ENCODE measurements at regions not wholly inside any gene's neighbourhood (a gene's known extent, or its start where the extent isn't known, plus 50 kb on each side); places are given as distances from the start of the nearest gene placed in this dataset.

GRCh38 chr4:56757821-56758411, 63.6 kb downstream of the SPINK2 start:
- peak overlapping the region; percentile 80 to 83 for H3K4me3 Mint-ChIP-seq
- no peaks in the 10 kb centered on the region for H3K36me3 Mint-ChIP-seq
- H3K4me1 Mint-ChIP-seq = peaks cover 22 to 43% of the 10 kb centered on the region in 2 donors
- DNase-seq (peak; percentile 74), ATAC-seq (replicated peaks) (peak; percentile 97 to 99)
- no peaks in the 10 kb centered on the region for H3K9me3 Mint-ChIP-seq
- peak overlapping the region; percentile 98 for H3K27ac Mint-ChIP-seq
- H3K27me3 Mint-ChIP-seq = no peaks in the 10 kb centered on the region

- no peak for DNase-seq
These were observed 64.2 kb downstream of the SPINK2 start for GRCh38 chr4:56757261-56757746.

GRCh38 chr4:56755901-56756300, 65.6 kb downstream of the SPINK2 start:
- H3K27me3 Mint-ChIP-seq = no peaks in the 10 kb centered on the region
- no peaks in the 10 kb centered on the region for H3K36me3 Mint-ChIP-seq
- ATAC-seq (replicated peaks) (no peak), DNase-seq (no peak)
- H3K4me1 Mint-ChIP-seq = peaks cover 19 to 42% of the 10 kb centered on the region in 2 donors
- H3K4me3 Mint-ChIP-seq = no peak overlapping the region
- peak overlapping the region; percentile 15 for H3K27ac Mint-ChIP-seq
- no peaks in the 10 kb centered on the region for H3K9me3 Mint-ChIP-seq

More at GRCh38 chr4:56757261-56757746, 64.2 kb downstream of the SPINK2 start:
- H3K27me3 Mint-ChIP-seq = no peaks in the 10 kb centered on the region
- peak overlapping the region; percentile 98 for H3K27ac Mint-ChIP-seq
- ATAC-seq (replicated peaks) = peak; percentile 61 to 65
- no peaks in the 10 kb centered on the region for H3K9me3 Mint-ChIP-seq
- peaks cover 19 to 42% of the 10 kb centered on the region in 2 donors for H3K4me1 Mint-ChIP-seq
- no peaks in the 10 kb centered on the region for H3K36me3 Mint-ChIP-seq
- H3K4me3 Mint-ChIP-seq = peak overlapping the region in 1 of 2 donors; percentile 83

GRCh38 chr4:56752985-56753384, 68.5 kb downstream of the SPINK2 start:
- no peak for ATAC-seq (replicated peaks)
- no peak overlapping the region for H3K4me3 Mint-ChIP-seq
- no peak overlapping the region for H3K27ac Mint-ChIP-seq
- H3K9me3 Mint-ChIP-seq = peaks cover 2 to 4% of the 10 kb centered on the region in 2 donors
- no peaks in the 10 kb centered on the region for H3K36me3 Mint-ChIP-seq
- DNase-seq = no peak
- peaks cover 11 to 18% of the 10 kb centered on the region in 2 donors for H3K4me1 Mint-ChIP-seq
- H3K27me3 Mint-ChIP-seq = no peaks in the 10 kb centered on the region

- H3K36me3 Mint-ChIP-seq = no peaks in the 10 kb centered on the region
- H3K4me3 Mint-ChIP-seq = no peak overlapping the region
- no peak for DNase-seq
- no peak overlapping the region for H3K27ac Mint-ChIP-seq
- H3K27me3 Mint-ChIP-seq = no peaks in the 10 kb centered on the region
- H3K9me3 Mint-ChIP-seq = peaks cover 2 to 4% of the 10 kb centered on the region in 2 donors
- no peak for ATAC-seq (replicated peaks)
- H3K4me1 Mint-ChIP-seq = peaks cover 0 to 1% of the 10 kb centered on the region in 2 donors
These were observed 69.1 kb upstream of the HOPX start for GRCh38 chr4:56750231-56750630.

- no peaks in the 10 kb centered on the region for H3K36me3 Mint-ChIP-seq
- no peak overlapping the region for H3K4me3 Mint-ChIP-seq
- no peaks in the 10 kb centered on the region for H3K27me3 Mint-ChIP-seq
- H3K4me1 Mint-ChIP-seq = peaks cover 0 to 1% of the 10 kb centered on the region in 2 donors
- peaks cover 2 to 4% of the 10 kb centered on the region in 2 donors for H3K9me3 Mint-ChIP-seq
- DNase-seq = no peak
- no peak overlapping the region for H3K27ac Mint-ChIP-seq
- no peak for ATAC-seq (replicated peaks)
These were observed 67.2 kb upstream of the HOPX start for GRCh38 chr4:56748271-56748670.

GRCh38 chr4:56746639-56747038, 65.5 kb upstream of the HOPX start:
- Mint-ChIP-seq H3K36me3 (no peaks in the 10 kb centered on the region), H3K27ac (no peak overlapping the region), H3K4me3 (no peak overlapping the region), H3K27me3 (no peaks in the 10 kb centered on the region), H3K9me3 (peaks cover 2 to 4% of the 10 kb centered on the region in 2 donors), H3K4me1 (peaks cover 0 to 3% of the 10 kb centered on the region in 2 donors)
- DNase-seq = no peak
- no peak for ATAC-seq (replicated peaks)

- Mint-ChIP-seq H3K9me3 (no peaks in the 10 kb centered on the region), H3K27ac (no peak overlapping the region)
These were observed 63.9 kb upstream of the HOPX start for GRCh38 chr4:56745042-56745441.

GRCh38 chr4:56744030-56744429, 62.9 kb upstream of the HOPX start:
- ATAC-seq (replicated peaks) = no peak
- H3K36me3 Mint-ChIP-seq = no peaks in the 10 kb centered on the region
- no peaks in the 10 kb centered on the region for H3K9me3 Mint-ChIP-seq
- H3K4me1 Mint-ChIP-seq = peaks cover 3 to 6% of the 10 kb centered on the region in 2 donors
- no peak overlapping the region for H3K4me3 Mint-ChIP-seq
- no peaks in the 10 kb centered on the region for H3K27me3 Mint-ChIP-seq
- H3K27ac Mint-ChIP-seq = no peak overlapping the region
- no peak for DNase-seq

More at GRCh38 chr4:56745042-56745441, 63.9 kb upstream of the HOPX start:
- Mint-ChIP-seq H3K4me3 (no peak overlapping the region), H3K36me3 (no peaks in the 10 kb centered on the region), H3K4me1 (peaks cover 0 to 3% of the 10 kb centered on the region in 2 donors), H3K27me3 (no peaks in the 10 kb centered on the region)
- ATAC-seq (replicated peaks) (no peak), DNase-seq (no peak)

- no peaks in the 10 kb centered on the region for H3K36me3 Mint-ChIP-seq
- H3K4me1 Mint-ChIP-seq = peaks cover 6 to 11% of the 10 kb centered on the region in 2 donors
- ATAC-seq (replicated peaks) (no peak), DNase-seq (no peak)
- H3K27me3 Mint-ChIP-seq = no peaks in the 10 kb centered on the region
- H3K9me3 Mint-ChIP-seq = no peaks in the 10 kb centered on the region
- H3K4me3 Mint-ChIP-seq = no peak overlapping the region
- H3K27ac Mint-ChIP-seq = no peak overlapping the region
These were observed 62.5 kb upstream of the HOPX start for GRCh38 chr4:56743550-56743949.

- DNase-seq (no peak), ATAC-seq (replicated peaks) (no peak)
- H3K9me3 Mint-ChIP-seq = no peaks in the 10 kb centered on the region
- peak overlapping the region; percentile 20 for H3K27ac Mint-ChIP-seq
- peaks cover 9 to 17% of the 10 kb centered on the region in 2 donors for H3K4me1 Mint-ChIP-seq
- no peaks in the 10 kb centered on the region for H3K36me3 Mint-ChIP-seq
- H3K27me3 Mint-ChIP-seq = no peaks in the 10 kb centered on the region
- H3K4me3 Mint-ChIP-seq = no peak overlapping the region
These were observed 61.2 kb upstream of the HOPX start for GRCh38 chr4:56742080-56742871.

GRCh38 chr4:56741595-56741994, 60.5 kb upstream of the HOPX start:
- Mint-ChIP-seq H3K4me3 (no peak overlapping the region), H3K36me3 (no peaks in the 10 kb centered on the region), H3K9me3 (no peaks in the 10 kb centered on the region), H3K27ac (peak overlapping the region; percentile 20), H3K4me1 (peaks cover 9 to 17% of the 10 kb centered on the region in 2 donors), H3K27me3 (no peaks in the 10 kb centered on the region)
- ATAC-seq (replicated peaks) (no peak), DNase-seq (no peak)

GRCh38 chr4:56739066-56739777, 58.1 kb upstream of the HOPX start:
- DNase-seq = no peak
- no peak overlapping the region for H3K27ac Mint-ChIP-seq

GRCh38 chr4:56737666-56738065, 56.6 kb upstream of the HOPX start:
- Mint-ChIP-seq H3K36me3 (no peaks in the 10 kb centered on the region), H3K27me3 (peaks cover 0 to 3% of the 10 kb centered on the region in 2 donors), H3K4me1 (peaks cover 7 to 18% of the 10 kb centered on the region in 2 donors), H3K27ac (no peak overlapping the region), H3K4me3 (no peak overlapping the region), H3K9me3 (peaks cover 0 to 1% of the 10 kb centered on the region in 2 donors)
- ATAC-seq (replicated peaks) (no peak), DNase-seq (no peak)

More at GRCh38 chr4:56739066-56739777, 58.1 kb upstream of the HOPX start:
- H3K36me3 Mint-ChIP-seq = no peaks in the 10 kb centered on the region
- H3K4me1 Mint-ChIP-seq = peaks cover 9 to 17% of the 10 kb centered on the region in 2 donors
- H3K9me3 Mint-ChIP-seq = peaks cover 0 to 1% of the 10 kb centered on the region in 2 donors
- no peaks in the 10 kb centered on the region for H3K27me3 Mint-ChIP-seq
- ATAC-seq (replicated peaks) = no peak
- no peak overlapping the region for H3K4me3 Mint-ChIP-seq

All from stimulated activated naive B cell treated with anti-CD40 and anti-IgM and Interleukin-4, amounts not matched to agents 10 μg/mL and 1 μg/mL and 100 μg/mL, for 72 hours (primary cell).